GM19395 (cell line): ENCODE measurements at regions not wholly inside any gene's neighbourhood (a gene's known extent, or its start where the extent isn't known, plus 50 kb on each side); places are given as distances from the start of the nearest gene placed in this dataset.
"Not testable (repeated sequence)": the region's sequence is repeated elsewhere in the genome, so short reads cannot be mapped to it uniquely, and the experiment has no call there.

Experiments
- ATAC-seq: cut with Tn5 transposase; IDR thresholded peaks from one replicate; pipeline ENCODE4 v1.9.1; 2021; ENCODE audit warnings: mild to moderate bottlenecking, moderate library complexity; ENCODE audit not compliant: unreplicated experiment

DNA sequence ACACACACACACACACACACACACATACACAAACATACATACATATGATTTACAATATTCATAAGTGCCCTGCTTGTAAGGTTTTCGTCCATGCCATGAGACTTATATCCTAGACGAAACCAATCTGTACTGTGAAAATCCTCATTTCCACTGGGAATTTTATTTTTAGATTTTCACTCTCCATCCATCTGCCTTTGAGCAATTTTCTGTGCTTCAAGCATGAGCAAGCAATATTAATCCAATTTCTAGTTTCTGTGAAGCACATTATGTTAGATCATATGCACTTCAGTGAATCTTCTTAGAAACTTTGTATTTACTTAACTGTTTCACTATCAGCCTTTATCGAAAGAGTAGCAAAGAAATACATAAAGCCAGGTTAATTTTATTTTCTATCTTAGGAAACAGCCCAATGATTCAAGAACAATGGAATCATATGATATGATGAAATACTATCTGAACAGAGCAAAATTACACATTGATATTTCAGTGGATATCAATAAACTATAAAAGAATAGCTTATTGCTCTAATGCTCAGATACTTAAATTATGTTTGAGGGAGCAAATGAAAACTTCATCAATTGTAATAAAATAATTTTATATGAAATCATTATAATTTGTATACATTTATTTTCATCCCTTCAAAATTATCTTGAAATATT lies 1100.7 kb upstream of the MIR17HG start:
- ATAC-seq: no peak

DNA sequence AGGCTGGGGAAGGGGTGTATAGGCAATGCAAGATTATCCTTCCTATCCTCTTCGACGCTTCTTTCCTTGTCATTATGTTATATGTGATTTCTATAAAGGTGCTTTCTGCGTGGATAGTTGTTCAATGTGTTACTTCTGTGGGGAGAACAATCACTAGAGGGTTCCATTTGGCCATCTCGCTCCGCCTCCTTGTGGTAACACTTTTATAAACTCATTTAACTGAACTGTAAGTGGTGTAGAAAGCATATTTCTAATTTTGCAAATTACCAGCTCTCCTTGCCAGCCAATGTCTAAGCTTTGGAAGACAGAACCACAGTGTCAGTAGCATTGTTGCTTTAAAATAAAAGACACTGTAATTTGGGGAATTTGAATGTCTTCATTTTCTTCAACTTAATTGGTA lies 1093.7 kb upstream of the MIR17HG start:
- no peak for ATAC-seq

DNA sequence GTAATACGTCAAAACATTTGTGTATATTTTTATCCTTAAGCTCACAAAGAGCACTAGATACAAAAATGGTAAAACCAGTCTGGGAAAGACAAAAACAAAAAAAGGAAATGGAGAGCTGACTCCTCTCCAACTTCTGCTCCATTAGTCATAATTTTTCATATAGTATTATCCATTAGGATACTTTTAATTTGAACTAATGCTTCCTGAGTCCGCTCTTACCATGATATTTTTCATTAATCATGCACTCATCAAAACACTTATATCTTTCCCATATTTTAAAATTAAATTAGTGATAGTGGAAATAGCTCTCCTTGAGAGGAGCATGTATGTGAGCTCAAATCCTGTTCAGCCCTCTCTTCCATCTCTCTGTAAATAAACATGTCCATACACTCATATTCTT lies 1093.0 kb upstream of the MIR17HG start:
- ATAC-seq: no peak

DNA sequence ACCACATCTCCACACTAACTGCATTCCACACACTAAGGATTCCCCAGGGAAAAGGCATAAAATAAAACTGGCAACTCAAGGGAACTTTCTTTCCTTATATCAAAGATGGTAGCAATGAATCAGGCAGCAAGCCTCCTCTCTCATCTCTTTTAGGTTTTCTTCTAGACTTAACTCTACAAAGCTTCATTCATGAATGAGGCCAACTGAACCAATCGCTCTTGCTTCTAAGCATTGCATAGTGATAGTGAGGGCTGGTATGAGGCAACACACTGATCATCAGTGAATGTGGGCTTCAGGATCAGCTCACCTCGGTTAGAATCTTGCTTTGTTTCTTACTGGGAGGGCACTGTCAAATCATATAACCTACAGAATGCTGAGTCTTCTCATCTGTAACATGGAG lies 1090.7 kb upstream of the MIR17HG start:
- no peak for ATAC-seq

DNA sequence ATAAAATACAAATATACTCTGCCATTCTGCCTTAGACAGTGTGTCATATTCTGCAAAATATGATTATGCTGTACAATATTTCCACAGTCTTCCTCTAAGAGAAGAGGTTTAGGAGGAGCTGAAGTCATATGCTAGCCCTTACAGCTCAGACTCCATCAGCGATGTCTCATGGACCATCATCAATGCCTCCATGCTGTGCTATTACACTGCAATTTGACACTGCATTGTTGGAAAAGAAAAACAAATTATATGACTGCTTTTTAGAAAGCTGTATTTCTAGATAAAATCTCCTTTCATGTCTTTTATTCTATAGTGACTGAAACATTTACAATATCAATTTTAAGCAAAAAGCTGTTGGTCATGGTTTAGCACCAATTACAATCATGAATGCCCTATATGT lies 1089.4 kb upstream of the MIR17HG start:
- no peak for ATAC-seq

DNA sequence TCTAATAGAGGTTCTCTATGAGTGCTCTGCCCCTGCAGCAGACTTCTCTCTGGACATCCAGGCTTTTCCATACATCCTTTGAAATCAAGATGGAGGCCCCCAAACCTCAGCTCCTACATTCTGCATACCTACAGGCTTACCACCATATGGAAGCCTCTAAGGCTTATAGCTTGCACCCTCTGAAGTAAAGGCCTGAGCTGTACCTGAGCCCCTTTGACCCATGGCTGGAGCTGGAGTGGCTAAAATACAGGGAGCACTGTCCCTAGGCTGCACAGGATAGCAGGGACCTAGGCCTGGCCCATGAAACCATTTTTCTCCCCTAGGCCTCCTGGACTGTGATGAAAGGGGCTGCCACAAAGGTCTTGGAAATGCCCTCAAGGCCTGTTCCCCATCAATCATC lies 1086.1 kb upstream of the MIR17HG start:
- no peak for ATAC-seq

DNA sequence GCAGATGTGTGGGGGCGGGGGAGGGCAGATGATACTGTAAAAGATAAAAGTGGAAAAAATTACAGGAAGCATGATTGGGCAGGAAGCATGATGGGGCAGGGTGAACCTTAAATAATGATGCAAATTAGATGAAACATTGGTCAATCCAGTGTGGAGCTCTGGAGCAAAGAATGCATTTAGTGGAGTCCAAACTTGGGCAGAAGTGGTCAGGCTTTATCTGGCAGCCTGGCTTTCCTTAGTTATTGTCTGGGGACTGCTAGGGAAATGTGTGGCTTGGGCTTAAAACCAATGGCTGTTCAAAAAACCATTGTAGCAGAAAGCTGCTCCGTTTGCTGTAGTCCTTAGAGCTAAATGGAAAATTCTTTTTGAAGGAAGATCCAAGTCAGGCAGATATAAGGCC lies 1077.3 kb upstream of the MIR17HG start:
- no peak for ATAC-seq

DNA sequence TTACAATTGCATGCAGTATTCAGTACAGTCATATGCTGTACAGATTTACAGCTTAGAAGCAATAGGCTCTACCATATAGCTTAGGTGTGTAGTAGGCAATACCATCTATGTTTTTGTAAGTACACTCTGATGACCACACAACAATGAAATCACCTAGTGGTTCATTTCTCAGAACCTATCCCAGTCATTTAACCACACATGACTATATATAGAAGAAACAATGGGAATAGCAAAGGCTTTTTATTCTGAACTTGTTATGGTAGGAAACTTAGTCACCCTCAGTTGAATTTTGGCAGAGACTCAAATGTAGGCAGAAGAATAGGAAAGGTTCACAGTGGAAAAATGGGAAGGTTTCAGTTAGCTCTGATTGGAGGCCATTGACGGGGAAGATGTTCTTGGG lies 1075.1 kb upstream of the MIR17HG start:
- ATAC-seq: no peak

DNA sequence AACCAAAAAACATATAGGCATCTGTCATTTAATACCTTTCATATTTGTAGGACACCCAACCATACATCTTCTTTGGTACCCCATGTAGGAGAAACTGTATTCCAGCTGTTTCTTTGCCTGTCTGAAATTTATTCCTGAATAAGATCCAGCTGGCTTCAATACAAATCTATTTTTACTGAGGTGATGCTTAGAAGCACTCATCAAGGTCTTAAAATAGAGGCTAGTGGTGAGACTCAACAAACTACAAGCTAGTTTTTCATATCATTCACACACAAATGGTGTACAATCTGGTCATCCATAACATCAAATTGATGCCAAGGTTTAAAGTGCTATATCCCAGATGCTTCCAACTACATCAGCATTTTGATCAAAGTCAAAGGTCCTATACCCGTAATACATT lies 1071.3 kb upstream of the MIR17HG start:
- ATAC-seq: no peak

DNA sequence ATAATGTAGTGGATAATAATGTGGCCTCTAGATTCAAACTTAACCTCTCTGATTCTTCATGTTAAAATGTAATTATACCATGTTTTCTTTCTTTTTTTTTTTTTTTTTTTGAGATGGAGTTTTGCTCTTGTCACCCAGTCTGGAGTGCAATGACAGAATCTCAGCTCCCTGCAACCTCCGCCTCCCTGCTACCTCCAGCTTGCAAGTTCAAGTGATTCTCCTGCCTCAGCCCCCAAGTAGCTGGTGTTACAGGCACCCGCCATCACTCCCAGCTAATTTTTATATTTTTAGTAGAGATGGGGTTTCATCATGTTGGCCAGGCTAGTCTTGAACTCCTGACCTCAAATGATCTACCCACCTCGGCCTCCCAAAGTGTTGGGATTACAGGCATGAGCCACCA lies 1069.3 kb upstream of the MIR17HG start:
- not testable (repeated sequence) for ATAC-seq

DNA sequence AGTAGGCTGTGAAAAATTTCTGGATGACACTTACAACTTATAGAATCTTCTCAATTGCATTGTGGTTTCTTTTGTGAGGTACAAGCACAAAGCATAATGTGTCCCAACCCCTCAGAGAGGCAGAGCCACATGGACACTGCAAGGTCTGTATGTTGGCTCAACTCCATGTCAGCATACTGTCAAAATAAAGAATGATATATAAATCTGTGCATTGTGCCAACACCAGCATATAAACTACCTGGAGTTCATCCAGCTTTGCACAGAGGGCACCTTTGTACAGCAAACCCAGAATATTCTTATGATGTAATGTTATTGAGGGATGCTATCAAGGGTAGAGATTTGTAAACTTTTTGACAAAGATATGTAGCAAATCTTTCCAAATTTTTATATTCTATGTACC lies 1065.8 kb upstream of the MIR17HG start:
- ATAC-seq: no peak

DNA sequence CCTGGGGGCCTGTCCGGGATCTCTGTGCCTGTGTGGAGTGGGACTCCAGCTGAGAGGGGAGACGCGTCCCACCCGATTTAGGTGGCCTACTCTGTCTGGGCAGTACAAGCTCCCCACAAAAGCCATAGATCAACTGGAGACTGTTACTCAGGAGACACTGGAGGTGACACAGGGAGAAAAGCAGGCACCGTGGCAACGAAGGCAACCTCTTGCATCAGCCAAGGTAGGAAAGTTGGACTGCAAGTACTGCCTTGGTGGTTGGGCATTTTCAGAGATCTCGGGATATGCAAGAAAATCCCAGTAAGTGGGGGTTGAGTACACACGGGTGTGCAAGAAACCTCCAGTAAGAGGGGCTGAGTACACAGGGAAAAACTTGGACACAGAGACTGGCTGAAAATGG lies 1060.0 kb upstream of the MIR17HG start:
- ATAC-seq: no peak

DNA sequence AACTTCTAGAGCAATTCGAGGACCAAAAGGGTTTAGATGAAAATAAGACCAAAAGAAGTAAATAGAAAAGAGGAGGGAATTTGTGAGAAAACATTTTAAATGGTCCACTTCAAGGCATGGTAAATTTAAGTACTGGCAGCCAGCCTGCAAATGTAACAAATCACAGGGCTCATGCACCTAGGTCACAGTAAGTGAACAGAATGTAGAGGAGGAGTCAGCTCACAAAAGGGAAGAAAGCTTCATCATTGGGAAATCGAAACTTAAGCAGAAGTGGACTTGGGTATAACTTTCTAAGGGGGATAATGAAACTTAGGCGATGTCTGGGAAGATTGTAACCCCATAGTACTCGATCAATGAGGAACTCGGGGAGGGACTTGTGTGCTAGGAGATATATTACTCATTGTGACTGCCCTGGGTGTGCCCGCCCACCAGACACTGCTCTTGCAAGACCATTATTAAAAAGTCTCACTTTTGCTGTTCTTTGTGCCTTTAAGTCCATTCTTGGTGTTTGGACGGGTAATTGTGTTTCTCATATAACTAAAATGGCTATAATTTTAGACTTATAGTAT lies 1053.6 kb upstream of the MIR17HG start:
- ATAC-seq: no peak

DNA sequence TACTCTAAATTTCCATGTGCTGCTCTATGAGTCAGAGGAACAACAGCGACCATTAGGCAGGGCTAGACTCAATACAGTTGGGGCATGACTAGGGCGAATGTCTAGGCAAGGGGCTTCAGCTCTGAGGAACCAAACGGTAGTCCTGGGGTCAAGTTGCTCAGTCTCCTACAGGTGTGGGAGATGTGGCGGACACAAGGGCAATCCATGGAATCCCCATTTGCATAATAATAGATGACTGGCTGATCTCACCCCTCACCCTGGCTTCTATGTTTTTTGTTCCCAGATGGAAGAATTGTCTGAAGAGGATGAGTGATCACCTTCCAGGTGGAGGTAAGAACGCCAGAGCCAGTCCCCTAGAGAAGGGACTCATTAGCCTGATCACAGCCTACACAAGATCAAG lies 1048.2 kb upstream of the MIR17HG start:
- ATAC-seq: no peak

DNA sequence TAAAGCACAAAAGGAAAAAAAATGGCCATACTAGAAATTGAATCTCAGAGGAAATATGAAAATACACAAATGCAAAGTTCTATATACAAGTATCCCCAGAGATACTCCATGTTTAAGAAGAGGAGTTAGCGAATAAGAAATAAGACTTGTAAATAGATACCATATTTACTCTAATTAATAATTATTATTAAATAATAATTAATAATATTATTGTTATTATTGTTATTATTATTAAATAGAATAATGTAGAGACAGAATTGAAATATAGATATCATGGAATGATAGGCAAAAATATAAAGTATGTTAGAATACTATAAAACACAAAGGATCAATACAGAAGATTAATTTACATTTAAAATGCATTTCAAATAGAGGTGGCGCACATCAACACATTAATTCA lies 1047.5 kb upstream of the MIR17HG start:
- ATAC-seq: no peak

DNA sequence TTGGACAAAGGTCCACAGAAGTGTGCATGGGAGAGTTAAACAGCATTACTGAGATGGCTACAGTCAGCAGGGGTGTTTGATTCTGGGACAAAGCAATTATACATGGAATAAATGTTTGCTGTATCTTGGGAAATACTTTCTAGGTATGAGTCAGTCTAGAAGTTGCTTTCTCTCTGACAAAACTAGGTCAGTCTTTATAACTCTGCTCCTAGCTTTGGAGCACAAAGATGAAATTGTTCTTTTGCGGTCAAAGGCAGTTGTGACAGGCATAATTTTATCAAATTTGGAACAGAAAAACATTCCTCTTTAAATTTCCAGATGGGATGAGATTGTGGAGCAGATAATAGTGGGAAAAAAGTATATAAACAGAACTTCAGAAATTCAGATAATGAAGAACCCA lies 1045.4 kb upstream of the MIR17HG start:
- ATAC-seq: no peak

DNA sequence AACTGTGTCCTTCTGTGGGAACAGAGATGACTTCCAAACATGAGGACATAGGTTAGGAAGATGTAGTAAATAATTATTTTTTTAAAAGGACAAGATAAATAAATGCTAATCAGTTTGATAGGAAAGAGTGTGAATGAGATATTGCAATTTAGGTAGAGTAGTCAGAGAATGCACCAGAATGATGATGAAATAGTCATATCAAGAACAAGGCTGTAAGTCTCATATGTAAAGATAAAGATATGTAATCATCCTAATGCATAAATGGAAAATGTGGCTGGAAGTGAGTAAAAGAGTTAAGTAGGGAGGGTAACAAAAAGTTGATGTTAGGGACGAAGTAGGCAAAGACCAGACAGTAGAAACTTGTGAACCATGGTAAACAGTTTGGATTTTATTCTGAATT lies 1041.7 kb upstream of the MIR17HG start:
- no peak for ATAC-seq

DNA sequence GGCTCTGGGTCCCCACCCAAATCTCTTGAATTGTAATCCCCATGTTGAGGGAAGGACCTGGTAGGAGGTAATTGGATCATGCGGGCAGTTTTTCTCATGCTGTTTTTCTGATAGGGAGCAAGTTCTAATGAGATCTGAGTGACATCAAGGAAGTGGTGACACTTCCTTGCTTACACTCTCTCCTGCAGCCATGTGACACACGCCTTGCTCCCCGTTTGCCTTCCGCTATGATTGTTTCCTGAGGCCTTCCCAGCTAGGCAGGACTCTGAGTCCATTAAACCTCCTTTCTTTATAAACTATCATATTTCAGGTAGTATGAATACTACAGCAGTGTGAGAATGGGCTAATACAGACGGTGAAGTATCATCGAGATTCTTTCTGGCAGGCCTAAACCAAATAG lies 1040.4 kb upstream of the MIR17HG start:
- ATAC-seq: no peak

DNA sequence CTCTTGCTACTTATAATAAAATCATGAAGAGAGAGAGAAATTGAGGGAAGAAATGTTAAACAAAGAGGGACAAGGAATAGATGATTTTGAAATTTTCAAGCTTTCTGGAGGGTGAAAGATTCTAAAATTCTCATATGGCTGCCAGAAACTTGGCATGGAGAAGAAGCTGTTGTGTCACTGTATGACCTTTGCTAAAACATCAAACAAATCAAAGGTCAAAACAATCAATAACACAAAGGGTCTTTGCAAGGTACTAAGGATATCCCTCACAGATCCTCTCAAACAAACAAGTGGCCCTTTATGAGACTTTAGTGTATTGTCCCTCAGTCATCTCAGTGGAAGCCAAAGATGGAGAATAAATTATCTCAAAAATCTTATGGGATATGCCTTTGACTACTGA lies 1039.2 kb upstream of the MIR17HG start:
- no peak for ATAC-seq

DNA sequence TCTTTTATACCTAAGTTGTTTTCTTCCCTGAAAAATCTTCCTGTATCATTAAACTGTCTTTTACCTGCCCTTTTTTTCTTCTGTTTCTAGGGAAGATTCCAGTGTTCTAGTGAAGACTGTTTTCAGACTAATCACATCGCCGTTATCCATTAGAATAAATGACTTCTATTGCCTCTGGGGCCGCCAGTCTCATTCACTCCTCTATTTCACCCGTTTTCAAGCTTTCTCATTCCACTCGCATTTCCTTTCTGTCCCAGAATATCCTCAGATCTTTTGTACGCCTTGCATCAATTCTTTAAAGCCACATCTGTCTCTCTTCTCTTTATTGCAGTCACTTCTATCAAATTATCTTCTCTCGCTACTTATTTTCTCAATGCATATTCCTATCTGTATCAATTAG lies 1035.6 kb upstream of the MIR17HG start:
- ATAC-seq: no peak

DNA sequence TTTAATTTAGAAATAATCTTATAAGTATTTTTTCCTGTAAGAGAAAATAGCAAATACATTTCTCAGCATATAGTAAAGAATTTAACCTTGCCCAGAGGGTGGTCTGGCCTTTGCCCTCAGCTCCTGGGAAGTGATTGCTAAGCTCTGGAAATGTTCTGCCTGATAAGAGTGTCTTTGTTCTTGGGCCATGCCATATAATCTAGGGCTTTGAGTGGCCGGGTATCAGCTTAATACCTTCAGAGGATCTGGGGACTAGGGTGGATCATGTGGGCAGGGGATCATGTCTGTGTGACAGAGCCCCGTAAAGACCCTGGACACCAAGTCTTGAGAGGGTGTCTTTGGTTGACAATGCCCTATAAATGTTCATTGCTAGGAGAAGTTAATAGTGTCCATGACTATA lies 1032.4 kb upstream of the MIR17HG start:
- ATAC-seq: no peak

DNA sequence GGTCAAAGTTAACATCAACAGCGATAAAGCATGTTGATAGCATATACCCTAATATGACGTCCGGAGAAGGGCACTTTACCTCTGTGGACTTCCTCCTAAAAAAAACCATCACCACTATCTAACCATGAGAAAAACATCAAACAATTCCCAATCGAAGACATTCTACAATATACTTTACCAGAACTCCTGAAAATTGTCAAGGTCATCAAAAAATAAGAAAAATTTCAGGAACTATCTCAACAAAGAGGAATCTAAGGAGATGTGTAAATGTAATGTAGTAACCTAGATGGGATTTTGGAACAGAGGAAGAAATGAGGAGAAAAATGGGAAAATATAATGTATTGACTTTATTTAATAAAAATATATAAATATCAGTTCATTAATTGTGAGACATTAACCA lies 1026.8 kb upstream of the MIR17HG start:
- no peak for ATAC-seq

DNA sequence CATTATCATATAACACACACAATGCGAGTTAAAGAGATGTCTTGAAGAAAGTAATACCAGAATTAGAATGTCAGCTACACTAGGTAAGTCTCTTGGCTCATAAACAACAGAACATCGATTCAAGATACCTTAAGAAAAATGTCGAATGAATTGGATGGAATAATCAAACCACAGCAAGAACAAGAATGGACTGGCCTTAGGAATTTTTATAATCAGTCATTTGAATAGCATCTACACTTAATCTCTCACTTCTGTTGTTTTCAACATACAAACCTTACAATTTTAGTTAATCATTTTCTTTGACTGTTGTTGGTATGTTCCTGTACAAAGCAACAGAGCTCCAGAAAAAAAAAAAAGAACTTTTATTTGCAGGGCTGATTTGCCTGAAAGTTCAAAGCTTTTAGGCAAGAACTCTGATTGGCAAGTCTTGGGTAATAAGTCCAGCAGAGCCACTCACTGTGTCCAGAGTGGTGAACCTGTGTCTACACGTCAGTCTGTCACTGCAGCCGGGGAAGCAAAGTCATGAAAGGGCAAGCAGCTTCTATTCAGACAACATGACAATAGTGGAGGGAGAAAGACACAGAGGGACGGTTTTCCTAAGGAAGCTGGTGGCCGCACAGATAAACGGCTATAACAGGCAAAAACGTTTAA lies 1026.1 kb upstream of the MIR17HG start:
- ATAC-seq: no peak
